GM10266 (cell line): ENCODE measurements at regions not wholly inside any gene's neighbourhood (a gene's known extent, or its start where the extent isn't known, plus 50 kb on each side); places are given as distances from the start of the nearest gene placed in this dataset.
"Not testable (repeated sequence)": the region's sequence is repeated elsewhere in the genome, so short reads cannot be mapped to it uniquely, and the experiment has no call there.

Experiments used
- DNase-seq: peaks from one replicate; pipeline ENCODE4 v3.0.0; 2012; ENCODE audit errors: extremely low spot score
- TF ChIP-seq, protein P1 (sequence below): IDR thresholded peaks from 2 replicates; pipeline ENCODE4 v1.5.1; 2012; ENCODE audit warnings: mild to moderate bottlenecking, low read depth; ENCODE audit not compliant: control insufficient read depth, insufficient read depth; ENCODE audit errors: missing control alignments

DNA sequence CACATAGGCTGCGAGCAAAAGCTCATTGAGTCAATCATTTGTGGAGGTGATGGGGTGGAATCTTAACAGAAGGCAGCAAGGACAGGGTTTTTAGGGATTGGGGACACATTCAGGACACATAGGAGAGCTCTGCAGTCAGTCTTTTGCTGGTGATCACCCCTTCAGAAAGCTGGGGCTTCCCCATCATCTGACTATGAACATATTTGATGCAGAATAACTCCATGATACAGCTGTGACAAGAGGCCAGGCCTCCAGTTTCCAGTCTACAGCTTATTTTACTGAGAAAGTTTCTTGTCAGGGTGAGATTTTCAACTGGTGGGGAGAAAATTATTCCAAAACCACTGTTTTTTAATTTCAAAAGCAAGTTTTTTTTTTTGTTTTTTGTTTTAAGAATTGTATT, 134.2 kb downstream of the TMEM30B start:
- DNase-seq: no peak
- TF ChIP-seq, protein P1, sequence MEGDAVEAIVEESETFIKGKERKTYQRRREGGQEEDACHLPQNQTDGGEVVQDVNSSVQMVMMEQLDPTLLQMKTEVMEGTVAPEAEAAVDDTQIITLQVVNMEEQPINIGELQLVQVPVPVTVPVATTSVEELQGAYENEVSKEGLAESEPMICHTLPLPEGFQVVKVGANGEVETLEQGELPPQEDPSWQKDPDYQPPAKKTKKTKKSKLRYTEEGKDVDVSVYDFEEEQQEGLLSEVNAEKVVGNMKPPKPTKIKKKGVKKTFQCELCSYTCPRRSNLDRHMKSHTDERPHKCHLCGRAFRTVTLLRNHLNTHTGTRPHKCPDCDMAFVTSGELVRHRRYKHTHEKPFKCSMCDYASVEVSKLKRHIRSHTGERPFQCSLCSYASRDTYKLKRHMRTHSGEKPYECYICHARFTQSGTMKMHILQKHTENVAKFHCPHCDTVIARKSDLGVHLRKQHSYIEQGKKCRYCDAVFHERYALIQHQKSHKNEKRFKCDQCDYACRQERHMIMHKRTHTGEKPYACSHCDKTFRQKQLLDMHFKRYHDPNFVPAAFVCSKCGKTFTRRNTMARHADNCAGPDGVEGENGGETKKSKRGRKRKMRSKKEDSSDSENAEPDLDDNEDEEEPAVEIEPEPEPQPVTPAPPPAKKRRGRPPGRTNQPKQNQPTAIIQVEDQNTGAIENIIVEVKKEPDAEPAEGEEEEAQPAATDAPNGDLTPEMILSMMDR: no peak

DNA sequence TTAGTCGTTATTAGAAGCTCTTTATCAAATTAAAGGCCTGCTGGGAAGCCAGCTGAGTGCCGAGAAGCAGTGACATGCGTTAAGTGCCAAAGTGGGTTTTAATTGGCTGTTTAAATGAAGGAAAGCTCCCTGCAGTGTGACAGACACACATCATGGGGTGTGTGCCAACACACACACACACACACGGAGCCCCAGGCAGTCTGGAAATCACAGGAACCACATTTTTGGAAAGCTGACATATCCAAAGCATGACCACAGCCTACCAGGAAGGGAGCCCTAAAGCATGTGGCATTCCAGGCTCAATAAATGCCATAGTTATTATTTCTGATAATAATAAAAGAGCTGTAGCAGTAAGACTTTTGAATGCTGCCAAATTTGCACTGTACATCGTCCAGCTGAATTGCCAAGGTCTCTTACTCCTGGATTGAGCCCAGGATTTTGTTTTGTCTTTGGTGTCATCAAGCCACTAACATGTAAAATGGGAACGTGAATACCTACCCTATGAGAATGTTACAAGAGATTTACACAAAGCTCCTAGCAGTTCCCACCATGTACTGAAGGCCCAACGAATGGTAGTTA, 135.1 kb downstream of the TMEM30B start:
- TF ChIP-seq, protein P1: no peak
- no peak for DNase-seq

DNA sequence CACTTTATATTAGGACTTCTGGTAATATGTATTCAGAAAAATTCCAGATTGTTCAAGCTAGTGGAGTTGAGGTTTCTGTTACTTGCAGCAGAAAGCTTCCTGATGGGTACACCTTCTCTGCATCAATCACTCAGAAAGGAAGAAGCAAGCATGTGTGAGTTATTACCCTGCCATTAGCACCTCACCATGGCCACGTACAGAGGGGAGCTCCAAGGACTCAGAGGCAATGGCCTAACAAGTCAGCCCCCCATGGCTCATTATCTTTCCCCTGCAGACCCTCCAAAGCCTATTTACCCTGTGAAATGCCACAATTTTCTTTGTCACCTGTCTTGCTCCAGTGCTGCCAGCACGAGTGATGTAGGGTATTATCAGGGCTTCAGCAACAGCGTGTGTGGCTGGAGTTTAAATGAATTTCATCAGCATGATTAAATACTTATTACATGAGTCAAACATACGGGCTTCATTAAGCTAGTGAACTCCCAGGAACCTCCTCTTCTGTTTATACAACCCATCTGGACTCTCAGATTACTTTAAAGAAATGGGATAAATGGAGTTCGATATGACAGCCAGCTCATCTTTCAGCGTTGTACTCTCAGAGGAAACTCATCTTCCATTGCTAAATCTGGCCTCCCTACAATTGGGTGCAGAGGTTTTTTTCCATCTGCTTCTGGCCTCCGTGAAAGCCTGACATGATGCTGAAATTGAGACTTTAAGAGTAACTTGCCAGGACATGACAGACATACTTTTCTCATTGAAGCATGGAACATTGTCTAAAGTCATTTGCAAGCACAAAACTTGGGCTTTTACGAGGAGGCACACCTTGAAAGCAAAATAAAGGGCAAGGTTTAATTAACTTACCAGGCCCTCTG, 135.9 kb downstream of the TMEM30B start:
- DNase-seq: no peak
- TF ChIP-seq, protein P1: no peak

DNA sequence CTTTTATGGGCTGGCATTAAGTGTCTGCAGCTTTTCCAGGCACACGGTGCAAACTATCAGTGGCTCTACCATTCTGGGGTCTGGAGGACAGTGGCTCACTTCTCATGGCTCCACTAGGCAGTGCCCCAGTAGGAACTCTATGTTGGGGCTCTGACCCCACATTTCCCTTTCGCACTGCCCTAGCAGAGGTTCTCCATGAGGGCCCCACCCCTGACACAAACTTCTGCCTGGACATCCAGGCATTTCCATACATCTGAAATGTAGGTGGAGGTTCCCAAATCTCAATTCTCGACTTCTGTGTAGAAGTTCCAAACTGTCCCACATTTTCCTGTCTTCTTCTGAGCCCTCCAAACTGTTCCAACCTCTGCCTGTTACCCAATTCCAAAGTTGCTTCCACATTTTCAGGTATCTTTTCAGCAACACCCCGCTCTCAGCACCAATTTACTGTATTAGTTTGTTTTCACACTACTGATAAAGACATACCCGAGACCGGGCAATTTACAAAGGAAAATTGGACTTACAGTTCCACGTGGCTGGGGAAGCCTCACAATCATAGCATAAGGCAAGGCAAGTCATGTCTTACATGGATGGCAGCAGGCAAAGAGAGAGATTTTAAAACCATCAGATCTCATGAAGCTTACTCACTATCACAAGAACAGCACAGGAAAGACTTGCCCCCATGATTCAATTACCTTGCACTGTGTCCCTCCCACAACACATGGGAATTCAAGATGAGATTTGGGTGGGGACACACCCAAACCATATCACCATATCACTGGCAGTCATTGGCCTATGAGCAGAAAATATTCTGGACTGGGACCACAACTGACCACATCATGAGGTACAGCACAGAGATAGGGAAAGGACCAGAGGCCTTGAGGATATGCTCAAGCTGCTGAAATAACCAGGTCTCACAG, 136.8 kb downstream of the TMEM30B start:
- not testable (repeated sequence) for DNase-seq

DNA sequence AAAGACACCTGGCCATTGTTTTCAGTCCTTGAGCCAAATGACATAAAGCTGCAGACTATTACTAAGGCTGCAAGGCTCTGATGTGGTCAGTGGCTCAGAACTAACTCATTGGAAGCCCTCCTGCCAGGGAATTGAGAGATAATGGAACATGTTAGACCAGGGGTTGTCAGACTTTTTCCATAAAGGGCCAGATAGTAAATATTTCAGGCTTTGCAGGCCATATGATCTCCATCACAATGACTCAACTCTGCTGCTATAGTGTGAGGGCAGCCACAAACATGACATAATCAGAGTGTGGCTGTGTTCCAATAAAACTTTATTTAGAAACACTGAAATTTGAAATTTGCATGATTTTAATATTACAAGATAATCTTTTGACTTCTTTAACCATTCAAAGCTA, 140.3 kb downstream of the TMEM30B start:
- TF ChIP-seq, protein P1: no peak
- no peak for DNase-seq

DNA sequence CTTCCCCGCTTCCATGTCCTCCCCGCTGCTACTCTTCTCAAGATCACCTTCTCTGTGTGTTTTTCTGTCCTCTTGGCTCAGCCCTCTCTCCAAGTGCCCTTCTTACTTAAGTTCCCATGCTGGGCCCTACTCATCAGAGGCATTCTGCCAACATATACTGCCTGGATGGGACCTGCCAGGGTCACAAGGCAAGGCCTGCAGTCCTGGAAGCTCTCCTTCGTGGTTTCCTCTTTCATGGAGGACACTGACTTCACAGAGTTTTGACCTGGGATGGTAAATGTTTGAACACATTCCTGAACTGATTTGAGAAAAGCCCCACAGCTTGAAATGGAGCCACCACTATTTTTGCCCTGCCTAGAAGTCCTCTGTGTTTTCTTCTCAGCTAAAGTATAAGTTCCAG, 140.9 kb downstream of the TMEM30B start:
- TF ChIP-seq, protein P1: no peak
- no peak for DNase-seq

DNA sequence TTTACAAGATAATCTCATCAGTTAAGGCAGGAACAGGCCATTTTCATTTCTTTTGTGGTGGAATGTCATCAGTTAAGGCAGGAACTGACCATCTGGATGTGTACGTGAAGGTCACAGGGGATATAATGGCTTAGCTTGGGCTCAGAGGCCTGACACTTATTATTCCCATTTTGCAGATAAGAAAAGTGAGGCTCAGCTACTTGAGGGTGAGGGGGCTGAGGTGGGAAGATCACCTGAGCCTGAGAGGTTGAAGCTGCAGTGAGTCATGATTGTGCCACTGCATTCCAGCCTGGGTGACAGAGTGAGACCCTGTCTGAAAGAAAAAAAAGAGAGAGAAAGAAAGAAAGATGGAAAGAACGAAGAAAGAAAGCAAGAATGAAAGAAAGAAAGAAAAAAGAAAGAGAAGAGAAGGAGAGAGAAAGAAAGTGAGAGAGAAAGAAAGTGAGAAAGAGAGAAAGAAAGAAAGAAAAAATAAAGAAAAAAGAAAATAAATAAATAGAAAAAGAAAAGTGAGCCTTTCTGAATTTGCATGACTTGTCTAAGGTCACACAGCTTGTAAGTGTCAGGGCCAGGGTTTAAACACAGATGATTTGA, 142.0 kb downstream of the TMEM30B start:
- TF ChIP-seq, protein P1: no peak
- DNase-seq: no peak
